NOMO-1 treated with dmso at 0.1 percent for 144 hours (cell line): ENCODE measurements at regions not wholly inside any gene's neighbourhood (a gene's known extent, or its start where the extent isn't known, plus 50 kb on each side); places are given as distances from the start of the nearest gene placed in this dataset.

Experiments used
- DNase-seq: peaks from one replicate; lab custom pipeline; 2025; ENCODE audit not compliant: unreplicated experiment; lab: John Stamatoyannopoulos, UW

GRCh38 chr15:37253877-37254276 lies 153.5 kb upstream of the MEIS2 start:
- no peak for DNase-seq

- DNase-seq: no peak
These were observed 159.9 kb upstream of the MEIS2 start for GRCh38 chr15:37260255-37260654.

GRCh38 chr15:37261685-37262084 lies 161.3 kb upstream of the MEIS2 start:
- DNase-seq: no peak

- DNase-seq: no peak
These were observed 162.7 kb upstream of the MEIS2 start for GRCh38 chr15:37262922-37263608.

GRCh38 chr15:37289109-37289765 lies 188.9 kb upstream of the MEIS2 start:
- no peak for DNase-seq

GRCh38 chr15:37291920-37292319 lies 191.6 kb upstream of the MEIS2 start:
- no peak for DNase-seq

- no peak for DNase-seq
These were observed 197.9 kb upstream of the MEIS2 start for GRCh38 chr15:37298271-37298670.

GRCh38 chr15:37339437-37339836 lies 239.1 kb upstream of the MEIS2 start:
- no peak for DNase-seq

- no peak for DNase-seq
These were observed 239.5 kb upstream of the MEIS2 start for GRCh38 chr15:37339856-37340255.

- DNase-seq: no peak
These were observed 240.1 kb upstream of the MEIS2 start for GRCh38 chr15:37340438-37340837.

- no peak for DNase-seq
These were observed 258.9 kb upstream of the MEIS2 start for GRCh38 chr15:37359101-37359892.

GRCh38 chr15:37359893-37360290 lies 259.5 kb upstream of the MEIS2 start:
- DNase-seq: no peak

GRCh38 chr15:37360724-37361123 lies 260.4 kb upstream of the MEIS2 start:
- DNase-seq: no peak

GRCh38 chr15:37361621-37362020 lies 261.3 kb upstream of the MEIS2 start:
- DNase-seq: no peak

GRCh38 chr15:37362414-37362813 lies 262.1 kb upstream of the MEIS2 start:
- DNase-seq: no peak

GRCh38 chr15:37368961-37369360 lies 268.6 kb upstream of the MEIS2 start:
- DNase-seq: no peak

GRCh38 chr15:37370941-37371340 lies 270.6 kb upstream of the MEIS2 start:
- no peak for DNase-seq

GRCh38 chr15:37372064-37372463 lies 271.7 kb upstream of the MEIS2 start:
- no peak for DNase-seq

- no peak for DNase-seq
These were observed 275.2 kb upstream of the MEIS2 start for GRCh38 chr15:37375519-37375918.

- no peak for DNase-seq
These were observed 277.1 kb upstream of the MEIS2 start for GRCh38 chr15:37377428-37377827.

GRCh38 chr15:37394402-37395099 lies 294.2 kb upstream of the MEIS2 start:
- no peak for DNase-seq

GRCh38 chr15:37395100-37395468 lies 294.7 kb upstream of the MEIS2 start:
- DNase-seq: no peak
